Endothelial cell of umbilical vein (primary cell): ENCODE measurements at regions not wholly inside any gene's neighbourhood (a gene's known extent, or its start where the extent isn't known, plus 50 kb on each side); places are given as distances from the start of the nearest gene placed in this dataset.

ENCODE experiments used
- BruUV-seq: library from RNA; stranded (reverse); fragments of 400-500 nt; replicated peaks from 2 replicates; lab custom pipeline; 2021; lab: Mats Ljungman, UMichigan
- CTCF ChIA-PET: fragments of 300-600, 350-600 bp; sonication (Branson Sonifier 250); formaldehyde crosslinking; loops from one replicate; lab custom pipeline; 2021; ENCODE audit warnings: antibody characterized with exemption, inconsistent platforms; lab: Charles Lee
- POLR2A ChIA-PET: fragments of 300-600, 350-600 bp; sonication (Branson Sonifier 250); formaldehyde crosslinking; loops from one replicate; lab custom pipeline; 2021; ENCODE audit warnings: antibody characterized with exemption, inconsistent platforms; lab: Charles Lee
- DNase-seq: peaks from one replicate; pipeline ENCODE4 v3.0.0-alpha.2; 2011; ENCODE audit warnings: low read depth, low spot score
- FAIRE-seq: peaks from 2 replicates; lab custom pipeline; 2011; peaks lifted over from hg19 to GRCh38; lab: Jason Lieb, UNC
- H2AFZ ChIP-seq: 2 replicates; pipeline ENCODE4 v1.6.0; 2012; ENCODE audit warnings: low read depth, low read length, control low read depth, inconsistent platforms
- H3K27ac ChIP-seq: 2 replicates; pipeline ENCODE4 v1.5.1; 2011; ENCODE audit warnings: low read depth, mild to moderate bottlenecking, control low read depth, low read length, moderate library complexity; ENCODE audit not compliant: insufficient read depth
- H3K27me3 ChIP-seq, 2 experiments: 2 replicates each; pipeline versions ENCODE4 v1.6.0 to v1.6.1; 2011; ENCODE audit warnings: low read length in 2 of 2, mixed read lengths in 1 of 2; ENCODE audit not compliant: control insufficient read depth in 2 of 2, insufficient read depth in 2 of 2
- H3K36me3 ChIP-seq, 2 experiments: 2 replicates in 1 of 2; 3 replicates in 1 of 2; pipeline ENCODE4 v1.5.1; 2011; ENCODE audit warnings: low read length in 2 of 2, mild to moderate bottlenecking in 1 of 2, moderate library complexity in 1 of 2; ENCODE audit not compliant: control insufficient read depth in 2 of 2, insufficient read depth in 2 of 2; ENCODE audit errors: extremely low read depth in 1 of 2
- H3K4me1 ChIP-seq: 3 replicates; pipeline ENCODE4 v1.5.1; 2011; ENCODE audit warnings: mild to moderate bottlenecking, low read length; ENCODE audit not compliant: control insufficient read depth, insufficient read depth; ENCODE audit errors: extremely low read depth
- H3K4me2 ChIP-seq: 2 replicates; pipeline ENCODE4 v1.6.1; 2011; ENCODE audit warnings: low read length, control low read depth, mixed read lengths; ENCODE audit not compliant: insufficient read depth
- H3K4me3 ChIP-seq, 3 experiments: fragments of 200-600 bp in 1 of 3; sonication (generic), shearing (Covaris generic) in 1 of 3; replicated peaks in 1 of 3; 2 replicates each; pipeline ENCODE4 v1.5.1; 2011 to 2016; ENCODE audit warnings: control low read depth in 3 of 3, low read length in 3 of 3, mild to moderate bottlenecking in 2 of 3, inconsistent platforms in 1 of 3, low read depth in 1 of 3, moderate library complexity in 1 of 3; ENCODE audit not compliant: insufficient read depth in 1 of 3
- H3K79me2 ChIP-seq: 2 replicates; pipeline ENCODE4 v1.6.0; 2012; ENCODE audit warnings: low read length, inconsistent platforms; ENCODE audit not compliant: control insufficient read depth, insufficient read depth
- H3K9ac ChIP-seq: replicated peaks from 2 replicates; pipeline ENCODE3; 2011; ENCODE audit warnings: low read length, control low read depth; ENCODE audit not compliant: insufficient read depth; ENCODE audit errors: extremely low read depth
- H3K9me1 ChIP-seq: replicated peaks from 3 replicates; pipeline ENCODE4 v1.6.0; 2011; ENCODE audit warnings: mild to moderate bottlenecking, low read length; ENCODE audit not compliant: control insufficient read depth, insufficient read depth; ENCODE audit errors: extremely low read depth
- H3K9me3 ChIP-seq: replicated peaks from 2 replicates; pipeline ENCODE4 v1.5.1; 2012; ENCODE audit warnings: low read length, inconsistent platforms; ENCODE audit not compliant: control insufficient read depth, insufficient read depth
- H4K20me1 ChIP-seq: replicated peaks from 2 replicates; pipeline ENCODE3; 2011; ENCODE audit warnings: mild to moderate bottlenecking, low read length; ENCODE audit not compliant: control insufficient read depth, insufficient read depth; ENCODE audit errors: extremely low read depth
- EZH2 ChIP-seq: IDR thresholded peaks from 2 replicates; pipeline ENCODE4 v1.6.1; 2012; ENCODE audit warnings: borderline replicate concordance, low read depth, mild to moderate bottlenecking, moderate library complexity, low read length, inconsistent platforms; ENCODE audit not compliant: severe bottlenecking
- FOS ChIP-seq: IDR thresholded peaks from 2 replicates; pipeline ENCODE4 v1.6.1; 2011; ENCODE audit warnings: mild to moderate bottlenecking, low read length, moderate library complexity, borderline replicate concordance; ENCODE audit not compliant: insufficient read depth
- GATA2 ChIP-seq: IDR thresholded peaks from 2 replicates; pipeline ENCODE4 v1.7.0; 2011; ENCODE audit warnings: low read depth, mild to moderate bottlenecking, moderate library complexity, mixed read lengths, low read length; ENCODE audit not compliant: insufficient read length, insufficient read depth
- MYC ChIP-seq: IDR thresholded peaks from one replicate; pipeline ENCODE4 v1.6.1; 2011; ENCODE audit warnings: mild to moderate bottlenecking, low read depth, low read length
- POLR2A ChIP-seq: IDR thresholded peaks from 2 replicates; pipeline ENCODE4 v1.6.1; 2012; ENCODE audit warnings: low read depth, mild to moderate bottlenecking, control low read depth, low read length
- POLR2AphosphoS5 ChIP-seq: IDR thresholded peaks from 2 replicates; pipeline ENCODE4 v1.6.1; 2012; ENCODE audit warnings: low read depth, mild to moderate bottlenecking, control low read depth, low read length, moderate library complexity; ENCODE audit not compliant: insufficient read depth
- dilution Hi-C: fragments of 300-500 bp; cut with MboI; formaldehyde crosslinking; loops from one replicate; pipeline ENCODE4 v1.15.0; 2019; ENCODE audit warnings: low sequenced_read_pairs; ENCODE audit not compliant: extremely low pct_ligation_motif_present
- intact Hi-C: fragments of 100-400 bp; cut with micrococcal nuclease; formaldehyde crosslinking; loops from one replicate; pipeline ENCODE4 v1.10.0; 2022
- TF ChIP-seq, protein P1 (sequence below): IDR thresholded peaks from 2 replicates; pipeline ENCODE4 v1.6.1; 2011; ENCODE audit not compliant: insufficient read depth, insufficient read length

DNA sequence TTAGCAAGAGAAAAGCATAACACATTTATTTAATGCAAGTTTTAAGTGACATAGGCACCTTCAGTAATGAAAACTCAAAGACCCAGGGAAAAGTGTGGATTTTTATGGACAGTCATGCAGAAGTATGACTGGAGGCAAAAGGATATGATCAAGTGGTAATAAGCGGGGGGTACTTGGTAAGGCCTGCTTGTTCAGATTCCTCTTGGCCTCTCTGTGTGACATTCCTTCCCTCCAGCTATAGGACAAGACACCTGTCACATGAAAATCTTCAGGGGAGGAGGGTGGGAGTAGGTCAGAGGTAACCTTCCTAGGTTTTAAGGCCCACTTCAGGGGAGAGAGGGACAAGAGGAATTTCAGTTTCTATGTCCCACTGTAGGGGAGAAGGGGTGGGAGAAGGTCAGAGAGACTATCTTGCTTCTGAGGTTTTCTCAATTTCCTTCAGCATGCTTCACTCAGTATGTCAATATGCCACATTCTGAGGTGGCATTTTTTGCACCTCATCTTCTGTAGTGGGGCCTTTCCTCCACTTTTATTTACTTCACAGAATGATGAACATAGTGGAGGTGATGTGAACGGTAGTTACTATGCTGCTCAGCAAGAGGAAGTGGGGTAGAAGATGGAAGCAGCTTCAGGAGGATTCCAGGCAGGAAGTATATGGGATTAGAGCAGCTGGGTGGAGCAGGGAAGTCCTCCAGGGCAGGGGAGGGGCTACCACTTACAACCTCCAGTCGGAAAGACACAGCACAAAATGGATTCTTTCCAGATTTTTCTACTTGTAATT is 73.2 kb upstream of the RFC3 start:
- no peaks in the 10 kb centered on the region for H3K9me3 ChIP-seq
- FAIRE-seq = no peak
- H3K27me3 ChIP-seq = no peaks in the 10 kb centered on the region
- H3K4me3 ChIP-seq = no peak overlapping the region
- dilution Hi-C loops = no loop called here
- no peak overlapping the region for H3K9ac ChIP-seq
- intact Hi-C loops = no loop called here
- no peaks in the 10 kb centered on the region for H4K20me1 ChIP-seq
- BruUV-seq = no TSS peak
- no peaks in the 10 kb centered on the region for H3K36me3 ChIP-seq
- CTCF ChIA-PET = no interaction called here
- no peaks in the 10 kb centered on the region for H3K4me1 ChIP-seq
- H3K4me2 ChIP-seq = no peak overlapping the region
- H3K9me1 ChIP-seq = no peaks in the 10 kb centered on the region
- DNase-seq = no peak
- no peaks in the 10 kb centered on the region for H3K79me2 ChIP-seq
- TF ChIP-seq EZH2 = no peak
- TF ChIP-seq, protein P1, sequence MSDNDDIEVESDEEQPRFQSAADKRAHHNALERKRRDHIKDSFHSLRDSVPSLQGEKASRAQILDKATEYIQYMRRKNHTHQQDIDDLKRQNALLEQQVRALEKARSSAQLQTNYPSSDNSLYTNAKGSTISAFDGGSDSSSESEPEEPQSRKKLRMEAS = no peak
- TF ChIP-seq GATA2 = no peak
- no peak for TF ChIP-seq MYC
- no peak for TF ChIP-seq FOS
- TF ChIP-seq POLR2AphosphoS5 = no peak
- TF ChIP-seq POLR2A = no peak
- no peak overlapping the region for H2AFZ ChIP-seq
- H3K27ac ChIP-seq = no peak overlapping the region
- POLR2A ChIA-PET = no interaction called here
